ENCODE measurements at regions not wholly inside any gene's neighbourhood (a gene's known extent, or its start where the extent isn't known, plus 50 kb on each side); places are given as distances from the start of the nearest gene placed in this dataset.
A peak's percentile ranks its signal among the peaks of the same experiment; 100 is the strongest.
"Not testable (repeated sequence)": the region's sequence is repeated elsewhere in the genome, so short reads cannot be mapped to it uniquely, and the experiment has no call there.

DNA sequence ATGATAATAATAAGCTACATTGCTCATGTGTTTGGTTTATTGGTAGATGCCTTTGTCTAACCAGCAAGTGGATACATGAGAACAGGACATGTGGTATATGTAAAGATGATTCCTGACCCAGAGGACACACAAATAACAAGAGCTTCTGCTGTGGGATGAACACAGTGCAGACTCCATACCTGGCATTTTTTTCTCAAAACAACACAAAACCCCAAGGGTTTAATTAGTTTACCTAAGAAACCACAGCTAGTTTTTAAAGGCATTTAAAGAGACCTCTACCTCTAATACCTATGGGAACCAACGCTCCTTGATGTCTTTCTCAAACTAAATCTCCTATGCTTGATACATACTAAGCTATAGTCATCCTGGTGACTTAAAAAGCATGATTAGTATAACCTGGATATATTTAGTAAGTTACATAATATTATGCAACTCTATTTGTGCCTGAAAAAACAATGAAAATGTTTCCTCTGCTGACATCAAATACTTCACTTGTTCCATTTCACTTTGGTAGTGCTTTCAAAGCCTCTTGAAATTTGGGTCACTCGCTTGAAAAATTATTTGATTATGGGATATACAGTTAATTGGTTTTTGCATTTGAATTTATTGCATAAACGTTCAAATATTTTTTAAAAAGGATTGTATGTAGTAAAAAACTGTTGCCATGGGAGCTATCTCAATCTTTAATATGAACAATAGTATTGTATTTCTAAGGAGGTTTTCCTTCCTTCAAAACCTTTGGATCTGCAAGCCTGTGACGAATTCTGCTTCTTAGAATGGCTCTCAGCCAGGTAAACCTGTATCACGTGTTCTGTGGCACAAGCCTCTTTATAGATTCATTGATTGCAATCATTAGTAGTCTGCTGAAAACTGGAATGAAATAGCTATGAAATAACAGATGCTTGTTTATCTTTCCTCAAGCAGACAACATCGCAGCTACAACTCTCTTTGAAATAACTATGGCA is 233.0 kb upstream of the KCNMB2 start:
- peak; percentile 15 for DNase-seq

DNA sequence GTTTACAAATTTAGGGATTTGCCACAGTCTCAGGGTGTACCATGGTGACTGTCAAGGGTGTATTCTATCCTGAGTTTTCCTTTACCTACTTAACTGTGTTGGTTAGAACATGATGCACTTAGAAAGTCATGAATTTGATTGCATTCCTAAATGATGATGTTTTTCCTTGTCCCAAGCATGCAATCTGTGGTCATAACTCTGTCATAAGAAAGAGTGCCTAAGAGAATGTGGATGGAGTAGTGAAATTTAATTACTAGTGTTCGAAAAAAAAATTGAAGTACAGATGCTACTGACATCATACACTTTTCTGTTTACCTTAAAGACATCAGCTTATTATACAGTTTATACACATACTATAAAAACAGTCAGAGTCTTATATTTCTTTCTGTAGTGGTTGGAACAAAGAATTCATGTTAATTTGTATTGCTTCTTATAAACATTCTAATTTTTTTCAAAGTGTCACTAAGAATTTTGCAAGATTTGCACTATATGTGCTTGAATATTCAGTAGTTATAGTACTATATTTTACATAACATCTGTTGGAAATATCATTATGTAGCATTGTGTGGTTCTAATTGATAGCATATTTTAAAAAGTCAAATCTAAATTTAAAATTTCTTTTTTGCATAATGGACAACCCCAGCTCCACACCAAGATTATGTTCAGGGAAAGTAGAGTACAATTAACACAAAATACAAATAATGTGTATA is 231.3 kb upstream of the KCNMB2 start:
- DNase-seq: peak; percentile 7

DNA sequence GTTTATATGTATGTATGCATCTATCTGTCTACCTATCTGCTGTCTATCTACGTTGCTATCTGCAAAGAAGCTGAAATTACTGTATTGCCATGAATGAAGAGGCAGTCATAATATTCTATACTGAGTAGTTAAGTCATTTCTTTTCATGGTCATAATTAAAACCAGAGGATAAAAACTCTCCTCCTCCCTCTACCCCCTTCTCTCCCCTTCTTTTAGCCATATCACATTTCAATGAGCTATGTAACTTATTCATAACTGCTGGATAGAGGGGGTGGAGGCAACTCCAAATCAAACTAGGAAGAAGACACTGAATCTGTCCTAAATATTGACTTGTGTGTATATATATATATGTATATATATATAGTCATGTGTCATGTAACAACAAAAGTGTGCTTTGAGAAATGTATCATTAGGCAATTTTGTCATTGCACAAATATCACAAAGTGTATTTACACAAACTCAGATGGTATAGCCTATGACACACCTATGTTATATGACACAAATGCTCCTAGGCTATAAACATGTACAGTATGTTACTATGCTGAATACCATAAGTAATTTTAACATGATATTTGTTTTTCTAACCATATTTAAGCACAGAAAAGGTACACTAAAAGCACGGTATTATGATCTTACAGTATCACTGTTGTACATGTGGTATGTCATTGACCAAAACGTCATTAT is 229.7 kb upstream of the KCNMB2 start:
- no peak for DNase-seq

DNA sequence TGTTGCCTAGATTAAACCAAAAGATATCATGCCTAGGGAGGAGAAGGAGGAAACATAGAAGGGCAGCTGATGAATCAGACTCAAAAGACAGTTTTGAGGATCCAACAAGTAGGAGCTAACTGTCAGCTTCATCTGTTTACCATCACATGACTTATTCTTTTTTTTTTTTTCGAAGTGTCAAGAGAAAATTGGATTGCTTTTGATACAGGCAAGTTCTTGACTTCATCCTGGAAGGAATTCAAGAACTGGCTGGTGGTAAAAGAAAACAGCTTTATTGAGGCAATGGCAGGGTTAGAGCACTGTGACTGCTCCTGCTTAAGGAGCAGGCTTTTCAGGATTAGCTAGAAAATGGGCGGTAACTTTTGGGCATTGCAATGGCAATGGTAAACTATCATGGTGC is 227.5 kb upstream of the KCNMB2 start:
- DNase-seq: no peak

DNA sequence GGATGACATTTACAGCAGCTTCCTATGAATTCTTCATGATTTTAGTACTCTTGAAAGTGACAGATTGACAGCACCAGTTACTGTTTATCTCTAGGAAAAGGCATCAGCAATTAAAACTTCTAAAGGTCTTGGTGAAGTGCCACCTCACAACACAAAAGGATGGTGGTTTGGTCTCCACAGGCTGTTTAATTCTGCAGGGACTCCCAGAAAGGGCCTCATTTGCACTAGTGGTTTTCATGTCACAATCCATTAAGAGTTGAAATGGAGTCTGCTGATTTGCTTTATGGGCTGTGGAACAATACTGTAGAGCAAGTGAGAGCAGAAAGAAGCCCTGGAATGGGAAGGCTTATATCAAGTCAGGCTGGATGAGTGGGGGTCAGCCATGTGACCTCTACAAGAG is 225.3 kb upstream of the KCNMB2 start:
- DNase-seq: no peak

DNA sequence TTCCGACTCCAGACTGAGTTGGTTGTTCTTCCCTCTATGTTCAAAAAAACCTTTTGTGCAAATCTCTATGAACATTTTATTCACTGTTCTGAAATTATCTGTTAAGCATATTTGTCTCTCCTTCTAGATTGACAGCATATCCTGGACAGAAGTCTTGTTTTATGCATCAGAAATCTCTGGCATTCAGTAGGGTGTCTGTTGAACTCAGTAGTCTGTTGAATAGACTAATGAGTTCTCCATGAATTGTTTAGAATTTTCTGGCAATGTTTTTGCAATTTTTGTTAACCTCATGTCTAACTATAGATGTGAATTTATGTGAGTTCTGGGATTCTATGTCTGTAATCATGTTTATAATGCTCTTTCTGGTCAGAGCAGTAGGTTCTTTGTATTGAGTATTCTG is 222.5 kb upstream of the KCNMB2 start:
- DNase-seq: no peak

DNA sequence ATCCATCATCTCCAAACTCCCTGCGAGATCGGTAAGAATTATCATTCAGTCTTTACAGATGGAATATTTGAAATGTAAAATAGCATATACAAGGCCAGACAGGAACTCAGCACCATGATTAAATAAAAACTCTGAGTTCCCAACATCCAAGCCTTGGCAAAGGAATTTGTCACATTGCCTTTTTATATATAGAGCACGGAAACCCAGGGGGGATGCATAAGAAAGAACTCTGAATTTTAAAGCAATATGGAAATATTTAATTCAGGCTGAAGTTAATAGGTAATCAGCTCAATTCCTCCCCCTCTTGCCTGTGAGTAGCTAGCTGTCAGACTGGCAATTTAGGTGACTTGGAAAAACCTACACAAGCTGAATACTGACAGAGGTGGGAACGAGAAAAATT is 217.9 kb upstream of the KCNMB2 start:
- DNase-seq: no peak

DNA sequence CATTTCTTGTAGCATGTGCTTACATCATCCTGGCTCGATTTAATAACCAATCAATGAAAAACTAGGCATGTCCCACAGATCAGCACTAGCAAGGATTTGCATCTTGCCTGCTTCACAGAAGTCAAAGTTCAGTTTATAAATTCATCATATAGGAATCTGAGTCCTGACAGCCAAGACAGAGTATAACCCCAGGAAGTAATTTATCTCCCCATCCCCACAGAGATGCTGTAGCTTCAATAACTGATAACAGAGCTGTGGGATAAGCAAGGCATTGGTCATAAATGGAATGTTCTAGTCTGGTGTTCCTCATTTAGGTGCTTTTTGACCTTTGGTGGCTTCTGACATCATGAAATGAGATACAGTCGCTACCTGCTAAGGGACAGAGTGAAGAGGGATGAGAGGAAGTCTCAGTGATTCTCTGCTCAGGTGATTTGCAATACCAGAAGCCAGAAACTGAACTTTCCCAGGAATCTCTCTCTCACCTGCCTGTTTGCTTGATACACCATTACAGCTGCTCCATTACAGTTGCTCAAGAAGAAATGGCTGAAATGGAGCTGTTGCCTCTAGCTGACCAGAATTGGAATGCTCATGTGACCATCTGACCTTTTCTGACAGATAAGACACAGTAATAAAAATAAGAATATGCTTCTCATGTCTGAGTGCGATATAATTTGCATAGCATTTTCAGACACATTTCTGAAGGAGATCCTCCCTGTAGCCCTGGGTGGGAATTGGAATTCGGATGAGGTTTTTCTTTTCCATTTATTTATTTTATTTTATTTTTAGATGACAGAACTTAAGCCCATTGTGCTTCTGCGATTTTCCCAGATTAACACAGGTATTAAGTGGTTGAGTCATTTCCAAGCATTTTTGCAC is 217.1 kb upstream of the KCNMB2 start:
- DNase-seq: no peak

DNA sequence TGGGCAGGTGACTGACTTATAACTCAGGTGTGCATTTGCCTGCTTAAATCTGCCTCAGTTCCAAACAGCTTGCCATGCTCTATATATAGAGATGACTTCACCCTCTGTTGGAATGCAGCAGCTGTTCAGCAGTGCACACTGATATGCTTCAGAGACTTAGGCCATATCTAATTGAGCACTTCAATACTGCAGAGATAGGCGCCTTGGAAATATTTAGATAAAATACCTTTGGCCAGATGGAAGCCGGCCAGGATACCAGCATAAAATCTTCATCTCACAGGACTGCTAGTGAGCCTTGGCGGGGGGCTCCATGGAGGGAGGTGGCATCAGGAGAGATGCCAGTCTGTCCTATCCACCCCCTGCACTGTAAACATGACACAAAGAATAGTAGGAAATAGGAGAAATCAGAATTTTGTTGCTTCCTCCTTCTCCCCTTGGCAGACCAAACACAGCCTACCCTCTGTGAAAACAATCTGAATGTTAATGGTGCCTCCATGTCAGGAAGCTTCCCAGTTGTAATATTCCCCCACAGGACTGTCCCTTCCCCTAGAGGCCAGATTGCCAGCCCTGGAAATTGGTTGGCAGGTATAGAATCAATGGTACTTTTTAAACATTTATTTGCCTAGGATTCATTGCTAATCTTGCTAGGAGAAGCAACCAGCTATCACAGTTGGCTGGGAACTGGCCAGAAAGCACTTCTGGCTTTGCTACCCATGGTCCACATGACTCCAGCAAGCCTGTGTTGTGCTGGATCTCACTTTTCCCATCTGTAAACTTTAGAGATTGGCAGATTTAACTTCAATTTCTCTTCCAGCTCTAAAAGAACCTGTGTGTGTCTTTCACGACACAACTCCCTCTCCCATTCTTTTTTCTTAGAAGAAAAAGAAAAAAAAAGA is 215.5 kb upstream of the KCNMB2 start:
- peak; percentile 92 for DNase-seq

DNA sequence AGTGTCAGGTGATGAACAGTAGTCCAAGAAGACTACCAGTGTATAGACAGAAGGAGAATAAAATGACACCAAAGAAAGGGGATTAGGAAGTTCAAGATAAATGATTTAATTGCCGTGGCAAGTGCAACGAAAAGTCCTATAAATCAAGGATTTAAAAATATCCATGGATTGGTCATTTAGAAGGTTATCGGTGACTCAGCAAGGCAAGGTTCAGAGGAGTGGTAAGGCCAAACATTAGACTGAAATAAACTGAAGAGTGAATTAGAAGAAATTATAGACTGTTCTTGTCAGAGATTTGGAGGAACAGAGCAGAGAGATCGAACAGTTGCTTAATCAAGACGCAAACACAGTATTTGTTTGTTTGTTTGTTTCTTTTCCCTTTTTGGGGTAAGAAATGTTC is 211.9 kb upstream of the KCNMB2 start:
- no peak for DNase-seq

DNA sequence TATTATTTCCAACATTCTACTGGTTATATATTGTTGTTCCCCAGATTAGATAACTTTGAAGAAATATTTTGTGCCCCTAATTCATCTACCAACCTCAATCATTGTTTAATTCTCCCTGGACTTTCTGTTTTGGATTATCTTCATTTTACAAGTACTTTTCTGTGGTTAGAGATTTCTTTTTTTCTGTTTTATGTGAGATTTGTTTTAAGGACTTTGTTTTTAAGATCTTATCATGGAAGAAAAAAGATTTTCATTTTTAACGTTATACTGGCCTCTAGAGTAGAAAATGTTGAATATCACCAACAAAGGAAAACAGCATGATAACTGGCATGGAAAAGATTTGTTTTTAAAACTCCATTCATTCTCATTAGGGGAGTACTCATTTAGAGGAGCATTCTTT is 210.9 kb upstream of the KCNMB2 start:
- DNase-seq: peak; percentile 61

DNA sequence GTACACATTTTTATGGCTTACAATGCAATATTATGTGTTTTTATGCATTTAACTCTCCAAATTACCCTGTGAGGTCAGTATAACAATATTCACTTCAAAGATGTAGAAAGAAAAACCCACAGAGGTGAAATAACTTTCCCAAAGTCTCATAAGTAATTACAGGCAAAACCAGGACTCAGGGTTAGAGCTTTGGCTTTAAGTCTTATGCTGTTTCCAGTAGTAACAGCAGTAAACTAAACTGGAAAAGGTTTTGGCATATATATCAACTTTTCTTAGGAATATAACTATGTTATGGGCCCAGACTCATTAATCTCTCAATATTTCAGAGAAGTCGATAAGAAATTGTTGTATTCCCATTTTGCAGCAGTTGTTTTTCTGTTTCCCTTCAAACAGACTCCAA is 206.3 kb upstream of the KCNMB2 start:
- no peak for DNase-seq

DNA sequence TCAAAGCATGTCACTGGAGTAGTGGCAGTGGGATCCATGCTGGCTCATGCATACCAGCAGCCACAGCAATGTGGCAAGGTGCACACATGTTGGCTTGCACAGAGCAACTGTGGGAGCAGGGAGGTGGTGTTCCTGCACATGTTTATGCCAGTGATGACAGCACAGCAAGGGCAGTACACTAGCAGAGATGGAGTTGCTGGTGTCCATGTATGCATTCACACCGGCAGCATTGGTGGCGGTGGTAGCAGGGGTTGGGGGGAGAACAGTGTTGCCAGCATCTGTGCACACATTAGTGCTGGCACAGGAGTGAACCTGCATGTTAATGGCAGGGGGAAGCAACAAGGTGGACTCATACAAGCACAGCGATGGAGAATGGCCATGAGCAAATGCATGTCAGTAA is 202.0 kb upstream of the KCNMB2 start:
- DNase-seq: no peak

DNA sequence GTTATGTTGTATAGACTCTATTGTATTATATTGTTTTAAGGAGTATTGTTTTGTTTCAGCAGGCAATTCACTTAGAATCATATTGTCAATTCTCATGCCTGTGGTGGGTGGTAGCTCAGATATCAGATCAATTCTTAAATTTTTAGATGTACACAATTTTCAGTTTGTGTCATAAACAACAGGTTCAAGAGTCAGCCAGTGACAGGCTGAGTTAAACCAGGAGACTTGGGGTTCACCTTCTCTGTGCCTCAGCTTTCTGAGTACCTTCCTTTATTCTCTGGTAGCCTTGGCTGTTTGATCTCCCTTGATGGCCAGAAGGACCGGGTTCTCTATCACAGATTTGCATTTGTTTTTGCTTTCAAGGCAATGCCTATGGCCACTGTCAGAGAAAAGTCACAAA is 199.9 kb upstream of the KCNMB2 start:
- DNase-seq: no peak

DNA sequence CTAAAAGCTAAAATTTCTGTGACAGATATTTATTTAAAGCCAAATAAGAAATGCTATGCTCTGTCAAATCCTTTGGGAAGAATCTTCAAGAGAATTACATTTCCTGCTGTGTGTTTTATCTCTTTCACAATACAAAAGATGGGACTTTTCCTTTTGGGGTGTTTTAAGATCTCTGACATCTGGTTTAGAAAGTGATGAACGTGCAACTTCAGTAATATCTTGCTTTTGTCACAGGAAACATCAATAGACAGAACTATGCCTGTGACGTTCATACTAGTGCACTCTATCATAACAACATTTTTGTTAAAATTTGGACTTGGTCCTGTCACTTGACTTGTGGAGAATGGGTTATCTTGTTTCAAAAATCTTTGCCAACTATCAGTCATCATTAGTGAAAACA is 195.7 kb upstream of the KCNMB2 start:
- no peak for DNase-seq

DNA sequence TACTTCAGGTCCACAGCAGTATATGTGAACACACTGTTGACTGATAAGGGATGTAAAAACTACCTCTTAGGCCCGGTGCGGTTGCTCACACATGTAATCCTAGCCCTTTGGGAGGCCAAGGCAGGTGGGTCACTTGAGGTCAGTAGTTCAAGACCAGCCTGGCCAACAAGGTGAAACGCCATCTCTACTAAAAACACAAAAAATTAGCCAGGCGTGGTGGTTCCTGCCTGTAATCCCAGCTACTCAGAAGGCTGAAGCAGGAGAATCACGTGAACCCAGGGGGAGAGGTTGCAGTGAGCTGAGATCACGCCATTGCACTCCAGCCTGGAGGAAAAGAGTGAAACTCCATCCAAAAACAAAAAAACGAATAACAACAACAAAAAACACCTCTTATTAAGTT is 194.6 kb upstream of the KCNMB2 start:
- no peak for DNase-seq

DNA sequence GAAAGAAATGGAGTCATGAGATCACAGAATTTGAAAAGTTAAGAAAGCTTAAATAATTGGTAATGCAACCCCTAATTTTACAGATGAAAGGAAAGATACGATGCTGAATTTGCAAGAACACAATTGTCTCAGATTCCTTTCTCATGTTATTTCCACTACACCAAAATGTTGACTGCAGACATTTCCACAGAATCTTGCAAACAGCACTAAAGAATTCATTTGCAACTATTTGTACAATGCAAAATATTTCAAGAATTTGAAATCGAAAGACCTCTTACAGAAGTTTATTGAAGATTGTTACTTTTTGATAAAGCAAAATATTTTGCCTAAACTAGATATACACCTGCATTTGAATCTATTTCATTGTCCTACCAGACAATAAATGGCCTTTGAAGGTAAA is 194.1 kb upstream of the KCNMB2 start:
- no peak for DNase-seq

DNA sequence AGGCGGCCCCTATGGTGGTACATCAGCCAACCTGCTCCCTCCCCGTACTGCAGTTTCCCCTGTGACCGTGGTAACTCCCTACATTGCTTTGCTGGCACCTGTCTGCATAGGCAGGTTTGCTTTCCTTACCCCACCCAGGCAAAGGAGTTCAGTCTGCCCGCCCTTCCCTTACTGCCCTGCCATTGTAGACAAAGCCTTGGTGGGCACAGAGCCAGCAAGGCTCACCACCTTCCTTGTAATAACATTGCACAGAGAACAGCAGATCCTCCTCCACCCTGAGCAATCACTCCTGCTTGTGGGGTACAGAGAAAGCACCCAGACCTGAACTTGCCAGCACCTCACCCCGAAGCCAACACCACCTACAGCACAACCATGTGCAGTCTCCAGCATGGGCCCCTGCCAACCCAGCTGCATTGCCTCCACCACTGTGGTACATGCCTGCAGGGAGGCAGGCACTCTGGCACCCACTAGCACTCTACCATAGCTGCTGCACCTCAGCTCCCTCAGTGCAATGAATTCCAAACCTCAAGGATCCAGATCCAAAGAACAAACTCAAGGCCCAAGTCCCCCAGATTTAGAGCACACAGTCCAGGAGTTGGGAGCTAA is 192.7 kb upstream of the KCNMB2 start:
- DNase-seq: no peak

DNA sequence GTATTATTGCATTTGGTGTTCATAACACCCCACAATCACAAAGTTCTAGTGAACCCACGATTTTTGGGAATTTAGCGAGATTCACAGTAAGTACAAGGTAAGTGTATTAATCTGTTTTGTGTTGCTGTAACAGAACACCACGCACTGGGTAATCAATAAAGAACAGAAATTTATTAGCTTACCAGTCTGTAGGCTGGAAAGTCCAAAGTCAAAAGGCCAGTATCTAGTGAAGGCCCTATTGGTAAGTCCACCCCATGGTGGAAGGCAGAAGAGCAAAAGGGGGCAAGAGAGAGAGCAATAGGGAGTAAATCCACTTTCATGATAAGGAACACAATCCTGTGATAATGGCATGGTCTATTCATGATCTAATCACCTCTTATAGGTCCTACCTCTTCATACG is 190.3 kb upstream of the KCNMB2 start:
- no peak for DNase-seq

DNA sequence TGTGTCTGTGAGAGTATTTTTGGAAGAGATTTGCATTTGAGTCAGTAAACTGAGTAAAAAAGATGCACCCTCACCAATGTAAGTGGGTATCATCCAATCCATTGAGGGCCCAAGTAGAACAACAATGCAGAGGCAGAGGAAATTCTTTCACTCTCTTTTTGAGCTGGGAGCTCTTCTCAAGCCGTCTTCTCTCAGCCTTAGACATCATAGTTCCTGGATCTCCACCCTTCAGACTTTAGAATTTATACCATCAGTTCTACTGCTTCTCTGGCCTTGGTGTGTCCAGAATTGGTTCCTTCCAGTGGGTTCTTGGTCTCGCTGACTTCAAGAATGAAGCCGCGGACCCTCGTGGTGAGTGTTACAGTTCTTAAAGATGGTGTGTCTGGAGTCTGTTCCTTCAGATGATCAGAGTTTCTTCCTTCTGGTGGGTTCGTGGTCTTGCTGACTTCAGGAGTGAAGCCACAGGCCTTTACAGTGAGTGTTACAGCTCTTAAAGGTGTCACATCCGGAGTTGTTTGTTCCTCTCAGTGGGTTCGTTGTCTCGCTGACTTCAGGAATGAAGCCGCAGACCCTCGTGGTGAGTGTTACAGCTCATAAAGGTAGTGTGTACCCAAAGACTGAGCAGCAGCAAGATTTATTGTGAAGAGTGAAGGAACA is 187.5 kb upstream of the KCNMB2 start:
- not testable (repeated sequence) for DNase-seq

DNA sequence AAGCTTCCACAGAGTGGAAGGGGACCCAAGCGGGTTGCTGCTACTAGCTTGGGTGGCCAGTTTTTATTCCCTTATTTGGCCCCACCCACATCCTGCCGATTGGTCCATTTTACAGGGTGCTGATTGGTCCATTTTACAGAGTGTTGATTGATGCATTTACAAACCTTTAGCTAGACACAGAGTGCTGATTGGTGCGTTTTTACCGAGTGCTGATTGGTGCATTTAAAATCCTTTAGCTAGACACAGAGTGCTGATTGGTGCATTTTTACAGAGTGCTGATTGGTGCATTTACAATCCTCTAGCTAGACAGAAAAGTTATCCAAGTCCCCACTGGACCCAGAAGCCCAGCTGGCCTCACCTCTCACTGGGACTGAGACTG is 187.0 kb upstream of the KCNMB2 start:
- not testable (repeated sequence) for DNase-seq
